CD4-positive, alpha-beta T cell (primary cell): ENCODE measurements at regions not wholly inside any gene's neighbourhood (a gene's known extent, or its start where the extent isn't known, plus 50 kb on each side); places are given as distances from the start of the nearest gene placed in this dataset.

Source experiments
- ATAC-seq: fragments of 200-7000 bp; cut with Tn5 transposase; one replicate; pipeline ENCODE4 v1.10.0; 2022; ENCODE audit warnings: mild to moderate bottlenecking; ENCODE audit not compliant: poor library complexity
- CTCF ChIA-PET: fragments of 350-600 bp; sonication (Branson Sonifier 250); formaldehyde crosslinking; loops from one replicate; lab custom pipeline; 2021; ENCODE audit warnings: antibody characterized with exemption, inconsistent platforms; lab: Charles Lee
- POLR2A ChIA-PET: fragments of 350-600 bp; sonication (Branson Sonifier 250); formaldehyde crosslinking; loops from one replicate; lab custom pipeline; 2021; ENCODE audit warnings: antibody characterized with exemption, inconsistent platforms; lab: Charles Lee
- DNase-seq, 14 experiments: peaks; one replicate each; pipeline ENCODE4 v3.0.0-alpha.2; 2013 to 2020; ENCODE audit warnings: mixed read lengths in 2 of 14
- H3K27ac ChIP-seq, 2 donors: one replicate each; pipeline versions ENCODE4 v1.5.1 to v1.7.0; 2013; ENCODE audit warnings: low read length in 2 of 2, low read depth in 1 of 2, mild to moderate bottlenecking in 1 of 2
- H3K27me3 ChIP-seq, 2 experiments: 1 replicate in 1 of 2; 2 replicates in 1 of 2; pipeline versions ENCODE4 v1.6.1 to v1.7.0; 2013; ENCODE audit warnings: low read length in 2 of 2, control low read depth in 1 of 2, mild to moderate bottlenecking in 1 of 2, moderate library complexity in 1 of 2; ENCODE audit not compliant: insufficient read depth in 2 of 2, control insufficient read depth in 1 of 2
- H3K36me3 ChIP-seq: one replicate; pipeline ENCODE4 v1.6.1; 2013; ENCODE audit warnings: low read length, control low read depth; ENCODE audit not compliant: insufficient read depth
- H3K4me1 ChIP-seq: one replicate; pipeline ENCODE4 v1.6.1; 2013; ENCODE audit warnings: low read length, control low read depth; ENCODE audit not compliant: insufficient read depth
- H3K4me3 ChIP-seq: one replicate; pipeline ENCODE4 v1.5.1; 2013; ENCODE audit warnings: mild to moderate bottlenecking, low read length, moderate library complexity
- H3K9me3 ChIP-seq, 2 experiments: 1 replicate in 1 of 2; 2 replicates in 1 of 2; pipeline versions ENCODE4 v1.6.1 to v1.7.0; 2013; ENCODE audit warnings: low read length in 2 of 2, mild to moderate bottlenecking in 2 of 2, control low read depth in 1 of 2, moderate library complexity in 1 of 2; ENCODE audit not compliant: control insufficient read depth in 1 of 2, insufficient read depth in 1 of 2
- H3K27ac Mint-ChIP-seq: one replicate; pipeline ENCODE4 v1.8.0; 2020; ENCODE audit warnings: mixed read lengths
- H3K27me3 Mint-ChIP-seq: one replicate; pipeline ENCODE4 v1.8.0; 2021; ENCODE audit warnings: mixed read lengths
- H3K36me3 Mint-ChIP-seq: one replicate; pipeline ENCODE4 v1.8.0; 2021; ENCODE audit warnings: low read depth, mixed read lengths
- H3K4me1 Mint-ChIP-seq: one replicate; pipeline ENCODE4 v1.8.0; 2021; ENCODE audit warnings: low read depth, mixed read lengths
- H3K4me3 Mint-ChIP-seq: one replicate; pipeline ENCODE4 v1.8.0; 2020; ENCODE audit warnings: mild to moderate bottlenecking, mixed read lengths
- H3K9me3 Mint-ChIP-seq: one replicate; pipeline ENCODE4 v1.8.0; 2020; ENCODE audit warnings: mixed read lengths
- intact Hi-C, 2 experiments: fragments of 100-400 bp; cut with DNase I in 1 of 2; cut with micrococcal nuclease in 1 of 2; formaldehyde crosslinking; loops; one replicate each; pipeline versions ENCODE4 v1.15.1 to v1.9.0; 2023 to 2025; cut with DNase I, micrococcal nuclease
- TF ChIP-seq, protein P1 (sequence below): fragments of 200-600 bp; IDR thresholded peaks from one replicate; pipeline ENCODE4 v1.8.0; 2022; ENCODE audit warnings: antibody characterized with exemption, mild to moderate bottlenecking

GRCh38 chr2:215571689-215572088 is 135.8 kb upstream of the FN1 start:
- Histone ChIP-seq H3K4me1 (no peaks in the 10 kb centered on the region), H3K27ac (no peak overlapping the region), H3K36me3 (no peaks in the 10 kb centered on the region), H3K27me3 (no peaks in the 10 kb centered on the region), H3K4me3 (no peak overlapping the region), H3K9me3 (no peaks in the 10 kb centered on the region)
- Mint-ChIP-seq H3K4me1 (no peaks in the 10 kb centered on the region), H3K27me3 (peaks cover 7% of the 10 kb centered on the region), H3K36me3 (no peaks in the 10 kb centered on the region), H3K4me3 (no peak overlapping the region), H3K9me3 (no peaks in the 10 kb centered on the region), H3K27ac (no peak overlapping the region)
- POLR2A ChIA-PET = no interaction called here
- no peak for ATAC-seq
- intact Hi-C loops = no loop called here
- no peak for DNase-seq
- CTCF ChIA-PET = no interaction called here
- TF ChIP-seq, protein P1, sequence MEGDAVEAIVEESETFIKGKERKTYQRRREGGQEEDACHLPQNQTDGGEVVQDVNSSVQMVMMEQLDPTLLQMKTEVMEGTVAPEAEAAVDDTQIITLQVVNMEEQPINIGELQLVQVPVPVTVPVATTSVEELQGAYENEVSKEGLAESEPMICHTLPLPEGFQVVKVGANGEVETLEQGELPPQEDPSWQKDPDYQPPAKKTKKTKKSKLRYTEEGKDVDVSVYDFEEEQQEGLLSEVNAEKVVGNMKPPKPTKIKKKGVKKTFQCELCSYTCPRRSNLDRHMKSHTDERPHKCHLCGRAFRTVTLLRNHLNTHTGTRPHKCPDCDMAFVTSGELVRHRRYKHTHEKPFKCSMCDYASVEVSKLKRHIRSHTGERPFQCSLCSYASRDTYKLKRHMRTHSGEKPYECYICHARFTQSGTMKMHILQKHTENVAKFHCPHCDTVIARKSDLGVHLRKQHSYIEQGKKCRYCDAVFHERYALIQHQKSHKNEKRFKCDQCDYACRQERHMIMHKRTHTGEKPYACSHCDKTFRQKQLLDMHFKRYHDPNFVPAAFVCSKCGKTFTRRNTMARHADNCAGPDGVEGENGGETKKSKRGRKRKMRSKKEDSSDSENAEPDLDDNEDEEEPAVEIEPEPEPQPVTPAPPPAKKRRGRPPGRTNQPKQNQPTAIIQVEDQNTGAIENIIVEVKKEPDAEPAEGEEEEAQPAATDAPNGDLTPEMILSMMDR = no peak

DNA sequence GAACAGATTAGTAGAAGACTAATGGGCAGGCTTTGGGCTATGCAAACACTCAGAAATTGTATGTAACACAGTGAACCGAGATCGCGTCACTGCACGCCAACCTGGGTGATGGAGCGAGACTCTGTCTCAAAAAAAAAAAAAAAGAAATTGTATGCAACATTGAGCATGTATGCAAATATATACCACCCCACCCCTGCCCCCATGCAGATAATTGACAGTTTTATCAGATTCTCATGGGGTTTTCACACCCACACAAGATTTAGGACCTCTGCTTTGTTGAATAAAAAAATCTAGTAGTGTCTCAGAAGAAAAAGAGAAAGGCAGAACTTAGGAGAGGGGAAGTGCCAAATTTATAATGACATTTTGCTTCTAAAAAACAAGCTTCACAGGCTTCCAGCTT is 131.6 kb upstream of the FN1 start:
- Mint-ChIP-seq H3K27ac (no peak overlapping the region), H3K4me1 (no peaks in the 10 kb centered on the region), H3K27me3 (peaks cover 7% of the 10 kb centered on the region), H3K4me3 (no peak overlapping the region), H3K9me3 (no peaks in the 10 kb centered on the region), H3K36me3 (no peaks in the 10 kb centered on the region)
- TF ChIP-seq, protein P1 = no peak
- intact Hi-C loops = no loop called here
- H3K27ac ChIP-seq = no peak overlapping the region
- no peaks in the 10 kb centered on the region for H3K27me3 ChIP-seq
- no peak for DNase-seq
- H3K36me3 ChIP-seq = no peaks in the 10 kb centered on the region
- no peaks in the 10 kb centered on the region for H3K9me3 ChIP-seq
- H3K4me3 ChIP-seq = no peak overlapping the region
- H3K4me1 ChIP-seq = no peaks in the 10 kb centered on the region
- ChIA-PET CTCF (no interaction called here), POLR2A (no interaction called here)
- no peak for ATAC-seq

DNA sequence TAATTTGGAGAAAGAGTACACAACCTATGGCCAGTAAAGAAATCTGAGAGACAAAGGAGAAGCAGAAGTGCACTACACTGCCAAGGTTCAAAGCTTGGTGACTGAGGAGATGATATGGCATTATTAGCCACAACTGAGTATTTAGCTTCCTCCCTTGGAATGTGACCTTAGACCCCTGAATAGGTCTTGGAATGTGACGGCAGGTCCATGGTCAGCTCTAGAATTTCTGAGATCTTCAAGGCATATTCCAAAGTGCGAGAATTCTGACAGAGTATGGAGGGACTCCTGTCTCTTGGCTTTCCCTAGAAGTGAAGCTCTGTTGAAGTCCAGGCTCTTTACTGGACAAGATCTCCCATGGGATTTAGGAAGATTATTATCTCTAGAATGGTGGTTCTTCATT is 130.0 kb upstream of the FN1 start:
- no peaks in the 10 kb centered on the region for H3K4me1 ChIP-seq
- ChIA-PET POLR2A (no interaction called here), CTCF (no interaction called here)
- H3K27ac ChIP-seq = no peak overlapping the region
- Mint-ChIP-seq H3K4me1 (no peaks in the 10 kb centered on the region), H3K27me3 (peaks cover 7% of the 10 kb centered on the region), H3K36me3 (no peaks in the 10 kb centered on the region), H3K27ac (no peak overlapping the region), H3K4me3 (no peak overlapping the region), H3K9me3 (peaks cover 4% of the 10 kb centered on the region)
- TF ChIP-seq, protein P1 = no peak
- no peaks in the 10 kb centered on the region for H3K36me3 ChIP-seq
- intact Hi-C loops = no loop called here
- no peaks in the 10 kb centered on the region for H3K9me3 ChIP-seq
- ATAC-seq (no peak), DNase-seq (no peak)
- H3K27me3 ChIP-seq = no peaks in the 10 kb centered on the region
- H3K4me3 ChIP-seq = no peak overlapping the region
